ENCODE measurements at regions not wholly inside any gene's neighbourhood (a gene's known extent, or its start where the extent isn't known, plus 50 kb on each side); places are given as distances from the start of the nearest gene placed in this dataset.
"Not testable (repeated sequence)": the region's sequence is repeated elsewhere in the genome, so short reads cannot be mapped to it uniquely, and the experiment has no call there.

- no peak for DNase-seq
These were observed 115.5 kb downstream of the ERMARD start for GRCh38 chr6:169866668-169867521.

DNA sequence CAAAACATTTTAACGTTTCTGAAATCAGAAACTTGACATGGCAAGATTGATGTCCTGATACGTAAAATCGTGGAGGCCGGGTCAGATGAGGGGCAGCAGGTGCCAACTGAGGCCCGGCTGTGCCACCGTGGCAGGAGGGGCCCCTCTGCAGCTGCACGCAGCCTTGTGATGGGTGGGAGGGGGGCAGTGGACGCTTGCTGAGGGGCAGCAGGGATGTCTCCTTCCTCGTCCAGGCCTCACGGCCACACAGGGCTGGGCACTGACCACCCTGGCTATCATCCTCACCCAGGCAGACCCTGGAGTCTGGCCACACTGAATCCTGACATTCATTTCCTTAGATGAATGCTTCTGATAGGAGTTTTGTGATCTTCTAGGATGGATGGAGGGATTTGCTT, 114.7 kb downstream of the ERMARD start:
- DNase-seq, result no peak

- DNase-seq, result no peak
These were observed 114.1 kb downstream of the ERMARD start for GRCh38 chr6:169865346-169866139.

- DNase-seq, result no peak
These were observed 113.0 kb downstream of the ERMARD start for GRCh38 chr6:169864148-169865020.

- DNase-seq, result no peak
These were observed 112.3 kb downstream of the ERMARD start for GRCh38 chr6:169863710-169864109.

- no peak for DNase-seq
These were observed 111.6 kb downstream of the ERMARD start for GRCh38 chr6:169862892-169863525.

DNA sequence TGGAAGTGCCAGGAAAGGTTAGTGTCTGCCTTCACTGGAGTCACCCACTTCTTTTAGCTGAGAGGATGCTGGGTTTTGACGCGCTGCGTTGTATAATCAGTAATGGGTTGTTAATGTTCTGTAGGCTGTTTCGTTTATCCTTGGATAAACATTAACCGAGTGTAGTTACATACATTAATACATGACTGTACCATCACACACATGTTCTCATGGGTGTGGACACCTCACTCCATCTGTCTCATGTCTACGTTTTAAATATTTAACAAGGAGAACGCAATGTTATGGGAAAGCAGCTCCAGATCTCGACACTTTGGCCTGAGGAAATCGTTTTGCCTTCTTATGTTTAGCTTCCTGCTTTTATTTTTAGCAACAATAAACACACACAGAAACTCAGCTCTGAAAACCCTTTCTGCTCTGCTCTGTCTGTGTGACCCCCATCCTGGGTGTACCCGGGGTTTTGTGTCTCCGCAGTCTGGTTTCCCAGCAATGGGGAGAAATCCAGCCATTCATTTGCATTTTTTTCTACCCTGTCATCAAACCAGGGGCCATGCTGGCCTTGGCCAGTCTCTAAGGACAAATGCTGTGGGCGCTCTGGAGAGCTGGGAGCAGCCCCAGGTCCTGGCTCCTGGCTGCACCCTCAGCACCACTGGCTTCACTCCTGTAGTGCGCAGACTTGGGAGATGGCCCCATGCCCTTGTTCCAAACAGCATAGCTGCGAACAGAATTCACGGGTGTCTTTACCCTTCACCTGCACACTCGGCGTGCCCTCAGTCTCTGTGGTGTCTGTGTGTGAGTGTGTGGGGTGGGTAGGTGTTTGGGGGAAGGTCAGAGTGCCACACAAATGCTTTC, 110.8 kb downstream of the ERMARD start:
- no peak for DNase-seq

- no peak for DNase-seq
These were observed 110.1 kb downstream of the ERMARD start for GRCh38 chr6:169861431-169862042.

DNA sequence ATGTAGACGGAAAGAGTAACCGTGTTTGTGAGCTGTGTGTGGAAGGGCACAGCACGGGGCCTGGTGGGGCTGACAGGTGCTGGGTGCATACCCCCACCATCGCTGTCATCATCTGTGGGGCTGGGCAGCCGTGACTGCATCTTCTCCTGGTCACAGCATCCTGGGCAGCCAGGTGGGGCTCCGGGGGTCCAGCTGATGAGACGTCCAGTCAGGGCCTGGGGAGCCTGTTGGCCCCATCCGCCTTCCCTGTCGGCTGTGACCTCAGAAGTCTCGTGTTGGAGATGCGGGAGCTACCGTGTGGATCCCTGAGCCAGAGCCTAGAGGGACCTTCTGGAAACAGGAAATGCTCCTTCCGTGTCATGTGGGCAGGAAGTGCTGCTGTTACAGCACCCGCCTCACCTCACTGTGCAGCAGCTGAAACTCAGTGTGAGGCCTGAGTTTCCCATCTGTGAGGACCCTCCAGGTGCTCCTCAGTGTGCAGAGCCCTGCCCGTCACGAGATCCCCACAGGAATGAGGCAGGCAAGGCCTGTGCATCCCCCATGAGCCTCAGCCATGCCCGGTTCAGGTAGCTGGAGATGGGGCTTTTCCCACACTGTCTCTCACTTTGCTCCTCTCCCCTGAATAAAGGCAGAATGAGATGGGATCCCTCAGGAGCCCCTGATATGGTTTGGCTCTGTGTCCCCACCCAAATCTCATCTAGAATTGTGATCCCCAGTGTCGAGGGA, 108.7 kb downstream of the ERMARD start:
- no peak for DNase-seq

GRCh38 chr6:169859401-169859977, 108.1 kb downstream of the ERMARD start:
- DNase-seq, result no peak

- no peak for DNase-seq
These were observed 107.5 kb downstream of the ERMARD start for GRCh38 chr6:169858935-169859351.

- no peak for DNase-seq
These were observed 107.0 kb downstream of the ERMARD start for GRCh38 chr6:169858293-169858934.

- no peak for DNase-seq
These were observed 106.2 kb downstream of the ERMARD start for GRCh38 chr6:169857343-169858292.

GRCh38 chr6:169856442-169857342, 105.3 kb downstream of the ERMARD start:
- not testable (repeated sequence) for DNase-seq

- no peak for DNase-seq
These were observed 103.4 kb downstream of the ERMARD start for GRCh38 chr6:169854813-169855212.

DNA sequence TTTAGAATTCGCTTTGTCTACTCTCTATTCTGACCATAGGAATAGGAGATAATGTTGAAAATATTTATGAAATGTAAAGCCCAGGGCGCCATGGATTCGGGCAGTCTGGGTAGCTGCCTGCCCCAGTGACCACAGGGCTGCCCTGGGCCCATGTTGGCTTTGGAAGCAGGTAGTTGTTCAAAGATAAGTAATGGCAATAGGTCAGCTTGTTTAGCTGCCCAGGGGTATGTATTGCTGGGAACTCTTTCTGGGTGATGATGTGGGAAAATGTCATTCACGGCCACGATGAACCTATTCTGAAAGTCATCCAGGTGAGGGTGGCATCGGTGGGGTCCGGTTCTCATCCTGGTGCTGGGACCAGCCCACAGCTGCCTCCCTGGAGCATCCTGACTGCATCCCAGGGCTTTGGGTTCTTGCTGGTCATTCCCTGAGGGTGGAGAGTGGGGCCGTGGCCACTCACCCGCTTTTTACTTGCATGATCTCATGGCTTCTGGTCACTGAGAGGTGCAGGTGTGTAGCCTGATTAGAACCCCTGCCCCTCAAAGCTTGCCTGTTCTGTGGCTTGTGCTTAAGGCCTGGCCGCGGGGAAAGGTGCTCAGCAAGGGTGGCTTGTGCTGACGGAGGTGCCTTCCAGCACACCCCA, 102.8 kb downstream of the ERMARD start:
- DNase-seq, result no peak

All from stimulated activated CD4-positive, alpha-beta T cell treated with anti-CD3 and anti-CD28 coated beads, Interleukin-2, amount 100 ng/mL, for 48 hours (primary cell).